Subcutaneous abdominal adipose tissue (tissue), 5 donors: ENCODE measurements at regions not wholly inside any gene's neighbourhood (a gene's known extent, or its start where the extent isn't known, plus 50 kb on each side); places are given as distances from the start of the nearest gene placed in this dataset.

Experiments
- H3K27ac ChIP-seq: one replicate; pipeline ENCODE4 v1.7.0; 2013; ENCODE audit warnings: low read depth, mild to moderate bottlenecking, inconsistent platforms, low read length, moderate library complexity
- H3K27me3 ChIP-seq, 5 donors: one replicate each; pipeline ENCODE4 v1.7.0; 2013; ENCODE audit warnings: low read length in 5 of 5, inconsistent platforms in 1 of 5; ENCODE audit not compliant: control insufficient read depth in 5 of 5, insufficient read depth in 4 of 5
- H3K36me3 ChIP-seq, 5 donors: one replicate each; pipeline ENCODE4 v1.7.0; 2013; ENCODE audit warnings: low read length in 5 of 5; ENCODE audit not compliant: control insufficient read depth in 5 of 5, insufficient read depth in 5 of 5
- H3K4me1 ChIP-seq, 5 donors: one replicate each; pipeline ENCODE4 v1.7.0; 2013; ENCODE audit warnings: low read length in 5 of 5, mild to moderate bottlenecking in 3 of 5, moderate library complexity in 1 of 5; ENCODE audit not compliant: control insufficient read depth in 5 of 5, insufficient read depth in 5 of 5
- H3K4me3 ChIP-seq, 5 donors: one replicate each; pipeline ENCODE4 v1.7.0; 2013; ENCODE audit warnings: low read length in 5 of 5, low read depth in 1 of 5
- H3K9ac ChIP-seq, 5 donors: one replicate each; pipeline ENCODE4 v1.7.0; 2013; ENCODE audit warnings: low read length in 5 of 5, mild to moderate bottlenecking in 4 of 5, moderate library complexity in 3 of 5
- H3K9me3 ChIP-seq, 5 donors: one replicate each; pipeline ENCODE4 v1.7.0; 2013; ENCODE audit warnings: low read length in 5 of 5; ENCODE audit not compliant: control insufficient read depth in 5 of 5
- donor health status: healthy.
- donor health status: healthy.
- donor health status: healthy.
- donor health status: healthy.
- donor health status: healthy.

GRCh38 chr15:29563112-29563511 lies 259.2 kb downstream of the TJP1 start:
- no peak overlapping the region for H3K27ac ChIP-seq
- H3K4me3 ChIP-seq, result no peak overlapping the region
- H3K4me1 ChIP-seq, result peaks cover 0 to 1% (median 0%) of the 10 kb centered on the region in 5 donors
- H3K27me3 ChIP-seq, result peaks cover 10 to 19% (median 13%) of the 10 kb centered on the region in 5 donors
- H3K9ac ChIP-seq, result no peak overlapping the region
- no peaks in the 10 kb centered on the region for H3K36me3 ChIP-seq
- H3K9me3 ChIP-seq, result peaks cover 0 to 5% (median 0%) of the 10 kb centered on the region in 5 donors

GRCh38 chr15:29560896-29561295 lies 261.4 kb downstream of the TJP1 start:
- H3K9me3 ChIP-seq, result peaks cover 0 to 5% (median 0%) of the 10 kb centered on the region in 5 donors
- H3K4me3 ChIP-seq, result no peak overlapping the region
- peaks cover 0 to 2% (median 0%) of the 10 kb centered on the region in 5 donors for H3K4me1 ChIP-seq
- H3K9ac ChIP-seq, result no peak overlapping the region
- no peaks in the 10 kb centered on the region for H3K36me3 ChIP-seq
- no peak overlapping the region for H3K27ac ChIP-seq
- peaks cover 0 to 11% (median 6%) of the 10 kb centered on the region in 5 donors for H3K27me3 ChIP-seq

GRCh38 chr15:29558261-29558660 lies 264.0 kb downstream of the TJP1 start:
- Histone ChIP-seq H3K9me3 (peaks cover 0 to 8% (median 4%) of the 10 kb centered on the region in 5 donors), H3K36me3 (no peaks in the 10 kb centered on the region), H3K9ac (no peak overlapping the region), H3K4me1 (peaks cover 0 to 2% (median 0%) of the 10 kb centered on the region in 5 donors), H3K27ac (no peak overlapping the region), H3K4me3 (no peak overlapping the region), H3K27me3 (peaks cover 0 to 11% (median 6%) of the 10 kb centered on the region in 5 donors)

- Histone ChIP-seq H3K27me3 (peaks cover 0 to 11% (median 6%) of the 10 kb centered on the region in 5 donors), H3K9me3 (peaks cover 0 to 7% (median 3%) of the 10 kb centered on the region in 5 donors), H3K4me3 (no peak overlapping the region), H3K36me3 (no peaks in the 10 kb centered on the region), H3K4me1 (peaks cover 0 to 2% (median 0%) of the 10 kb centered on the region in 5 donors), H3K27ac (no peak overlapping the region), H3K9ac (no peak overlapping the region)
Observed at GRCh38 chr15:29557171-29557570, 265.1 kb downstream of the TJP1 start.

- peaks cover 0 to 2% (median 0%) of the 10 kb centered on the region in 5 donors for H3K4me1 ChIP-seq
- H3K36me3 ChIP-seq, result no peaks in the 10 kb centered on the region
- peaks cover 0 to 11% (median 6%) of the 10 kb centered on the region in 5 donors for H3K27me3 ChIP-seq
- no peak overlapping the region for H3K27ac ChIP-seq
- H3K9me3 ChIP-seq, result peaks cover 0 to 4% (median 3%) of the 10 kb centered on the region in 5 donors
- H3K9ac ChIP-seq, result no peak overlapping the region
- H3K4me3 ChIP-seq, result no peak overlapping the region
Observed at GRCh38 chr15:29556380-29556779, 265.9 kb downstream of the TJP1 start.

GRCh38 chr15:29554531-29554930 lies 267.7 kb downstream of the TJP1 start:
- H3K9ac ChIP-seq, result no peak overlapping the region
- peaks cover 0 to 11% (median 2%) of the 10 kb centered on the region in 5 donors for H3K27me3 ChIP-seq
- peaks cover 0 to 8% (median 3%) of the 10 kb centered on the region in 5 donors for H3K9me3 ChIP-seq
- no peaks in the 10 kb centered on the region for H3K36me3 ChIP-seq
- no peak overlapping the region for H3K27ac ChIP-seq
- H3K4me1 ChIP-seq, result peaks cover 0 to 2% (median 0%) of the 10 kb centered on the region in 5 donors
- no peak overlapping the region for H3K4me3 ChIP-seq

GRCh38 chr15:29550834-29551465 lies 271.3 kb downstream of the TJP1 start:
- Histone ChIP-seq H3K9ac (no peak overlapping the region), H3K36me3 (no peaks in the 10 kb centered on the region), H3K4me3 (no peak overlapping the region), H3K27ac (no peak overlapping the region), H3K9me3 (peaks cover 8 to 21% (median 14%) of the 10 kb centered on the region in 5 donors), H3K4me1 (no peaks in the 10 kb centered on the region), H3K27me3 (no peaks in the 10 kb centered on the region)

- Histone ChIP-seq H3K9me3 (peaks cover 18 to 25% (median 22%) of the 10 kb centered on the region in 5 donors), H3K9ac (no peak overlapping the region), H3K27ac (no peak overlapping the region), H3K4me3 (no peak overlapping the region), H3K4me1 (no peaks in the 10 kb centered on the region), H3K27me3 (no peaks in the 10 kb centered on the region), H3K36me3 (no peaks in the 10 kb centered on the region)
Observed at GRCh38 chr15:29548006-29548405, 274.3 kb downstream of the TJP1 start.

- H3K36me3 ChIP-seq, result no peaks in the 10 kb centered on the region
- no peaks in the 10 kb centered on the region for H3K4me1 ChIP-seq
- peaks cover 18 to 25% (median 21%) of the 10 kb centered on the region in 5 donors for H3K9me3 ChIP-seq
- H3K27me3 ChIP-seq, result peaks cover 0 to 3% (median 0%) of the 10 kb centered on the region in 5 donors
- H3K27ac ChIP-seq, result no peak overlapping the region
- H3K9ac ChIP-seq, result no peak overlapping the region
- H3K4me3 ChIP-seq, result no peak overlapping the region
Observed at GRCh38 chr15:29544513-29545128, 275.0 kb upstream of the NSMCE3 start.

GRCh38 chr15:29542994-29543393 lies 273.4 kb upstream of the NSMCE3 start:
- Histone ChIP-seq H3K27ac (no peak overlapping the region), H3K4me3 (no peak overlapping the region), H3K36me3 (no peaks in the 10 kb centered on the region), H3K9me3 (peaks cover 17 to 22% (median 18%) of the 10 kb centered on the region in 5 donors), H3K9ac (no peak overlapping the region), H3K4me1 (no peaks in the 10 kb centered on the region), H3K27me3 (peaks cover 0 to 6% (median 0%) of the 10 kb centered on the region in 5 donors)
